ENCODE measurements at regions not wholly inside any gene's neighbourhood (a gene's known extent, or its start where the extent isn't known, plus 50 kb on each side); places are given as distances from the start of the nearest gene placed in this dataset.
"Not testable (repeated sequence)": the region's sequence is repeated elsewhere in the genome, so short reads cannot be mapped to it uniquely, and the experiment has no call there.

DNA sequence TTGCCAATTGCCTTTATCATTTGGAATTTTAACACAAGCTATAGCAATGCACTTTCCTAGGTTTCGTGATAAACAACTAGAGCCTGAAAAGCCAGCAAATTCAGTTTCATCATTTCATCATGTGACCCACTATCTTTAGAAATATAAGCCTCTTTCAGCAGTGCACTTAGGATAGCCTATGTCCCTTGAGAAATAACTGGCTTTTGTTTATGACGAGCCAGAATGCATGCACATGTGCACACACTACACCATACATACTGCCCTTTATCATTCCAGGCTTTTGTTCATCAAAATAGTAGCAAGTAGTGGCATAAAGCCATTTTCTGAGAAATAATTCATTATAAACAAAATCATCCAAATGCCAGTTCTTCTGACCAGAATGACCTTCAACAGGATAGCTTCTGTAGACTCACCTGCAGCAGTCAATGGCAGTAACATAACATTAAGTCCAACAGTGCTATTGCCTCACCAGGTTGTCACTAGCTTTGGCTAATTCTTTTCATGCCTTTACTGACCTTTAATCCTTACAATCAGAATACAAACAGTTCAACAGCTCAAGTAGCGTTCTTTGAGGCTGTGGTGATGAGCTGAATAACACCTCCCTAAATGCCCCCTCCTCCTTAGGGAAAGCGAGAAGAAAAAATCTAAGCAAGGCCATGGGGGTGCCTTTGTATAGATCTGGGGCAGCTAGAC, 132.3 kb upstream of the SMARCA2 start:
- no peak for DNase-seq

DNA sequence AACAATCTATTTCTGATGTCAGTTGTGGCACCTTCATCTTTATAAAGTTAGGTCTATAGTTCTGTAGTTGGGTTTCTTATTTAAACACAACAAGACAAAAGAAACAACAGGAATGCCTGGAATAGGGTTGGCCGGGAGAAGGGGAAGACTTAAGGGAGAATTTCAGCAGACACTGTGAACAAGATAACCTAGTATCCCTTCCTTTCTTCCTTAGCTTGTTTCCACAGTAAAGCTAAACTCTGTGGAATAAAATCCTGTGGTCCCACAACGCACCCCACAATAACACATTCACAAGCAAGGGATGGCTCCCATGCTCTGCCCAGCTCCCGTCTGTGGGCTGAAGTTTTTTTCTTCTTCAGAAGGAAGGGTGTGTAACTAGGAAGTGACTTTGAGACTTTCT, 124.9 kb upstream of the SMARCA2 start:
- no peak for DNase-seq

DNA sequence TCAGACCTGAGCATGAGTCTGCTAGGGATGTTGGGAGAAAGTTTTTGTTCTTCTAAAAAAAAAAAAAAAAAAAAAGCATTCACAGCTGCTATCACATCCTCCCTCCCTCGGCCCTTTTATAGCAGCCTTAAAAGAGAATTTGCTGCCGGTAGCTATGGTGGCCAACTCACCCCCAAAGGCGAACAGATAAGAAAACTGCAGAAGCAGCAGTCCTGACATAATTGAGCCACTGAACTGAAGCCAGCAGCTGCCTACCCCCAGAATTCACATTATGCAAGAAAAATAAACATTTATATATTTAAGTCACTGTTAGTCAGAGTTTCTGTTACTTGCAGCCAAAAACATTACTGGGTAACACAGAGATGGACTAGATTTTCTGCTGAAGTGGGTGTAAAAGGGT, 124.3 kb upstream of the SMARCA2 start:
- DNase-seq: no peak

DNA sequence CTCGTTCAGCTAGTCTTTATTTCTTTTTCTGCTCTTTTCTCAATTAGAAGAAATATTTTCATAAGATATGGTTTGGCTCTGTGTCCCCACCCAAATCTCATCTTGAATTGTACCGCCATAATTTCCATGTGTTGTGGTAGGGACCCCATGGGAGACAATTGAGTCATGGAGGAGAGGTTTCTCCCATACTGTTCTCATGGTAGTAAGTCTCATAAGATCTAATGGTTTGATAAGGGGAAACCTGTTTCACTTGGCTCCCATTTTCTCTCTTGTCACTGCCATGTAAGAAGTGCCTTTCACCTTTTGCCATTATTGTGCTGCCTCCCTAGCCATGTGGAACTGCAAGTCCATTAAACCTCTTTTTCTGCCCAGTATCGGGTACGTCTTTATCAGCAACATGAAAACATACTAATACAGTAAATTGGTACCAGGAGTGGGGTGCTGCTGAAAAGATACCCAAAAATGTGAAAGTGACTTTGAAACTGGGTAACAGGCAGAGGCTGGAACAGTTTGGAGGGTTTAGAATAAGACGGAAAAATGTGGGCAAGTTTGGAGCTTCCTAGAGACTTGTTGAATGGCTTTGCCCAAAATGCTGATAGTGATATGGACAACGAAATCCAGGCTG, 112.0 kb upstream of the SMARCA2 start:
- not testable (repeated sequence) for DNase-seq

DNA sequence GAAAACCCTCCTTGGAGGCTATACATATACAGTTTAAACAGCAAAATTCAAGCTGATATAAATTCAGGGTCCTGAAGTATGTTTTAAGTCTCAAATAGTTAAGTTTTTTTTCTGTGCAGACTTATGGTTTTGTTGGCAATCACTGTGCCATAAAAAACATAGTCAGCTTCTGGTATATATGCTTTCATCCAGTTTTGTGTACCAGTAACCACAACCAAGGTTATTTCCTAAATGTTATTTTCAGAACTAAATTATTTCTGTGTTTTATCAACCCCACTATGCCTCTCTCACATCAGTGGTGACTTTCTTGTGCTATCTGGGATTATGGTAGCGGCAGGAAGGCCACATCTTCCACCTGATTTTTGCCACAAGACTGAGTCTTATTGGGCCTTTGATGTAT, 107.7 kb upstream of the SMARCA2 start:
- no peak for DNase-seq

DNA sequence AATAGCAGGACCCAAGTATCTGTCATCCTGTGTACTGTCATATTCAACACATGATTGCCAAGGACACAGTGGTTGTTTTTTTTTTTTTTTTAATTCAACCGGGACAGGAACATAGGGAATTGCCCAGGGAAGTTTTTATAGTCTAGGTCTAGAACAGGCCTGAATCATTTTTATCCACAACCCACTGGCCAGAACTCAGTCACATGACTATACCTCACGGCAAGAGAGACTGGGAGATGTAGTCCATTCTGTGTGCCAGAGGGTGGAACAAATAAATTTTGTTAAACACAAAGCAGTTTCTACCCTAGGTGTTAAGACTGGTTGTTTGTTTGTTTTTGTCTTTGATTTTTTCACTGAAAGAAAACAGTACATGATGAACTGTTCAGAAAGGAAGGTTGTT, 105.8 kb upstream of the SMARCA2 start:
- peak in 1 of 3 donors; percentile 8 for DNase-seq

DNA sequence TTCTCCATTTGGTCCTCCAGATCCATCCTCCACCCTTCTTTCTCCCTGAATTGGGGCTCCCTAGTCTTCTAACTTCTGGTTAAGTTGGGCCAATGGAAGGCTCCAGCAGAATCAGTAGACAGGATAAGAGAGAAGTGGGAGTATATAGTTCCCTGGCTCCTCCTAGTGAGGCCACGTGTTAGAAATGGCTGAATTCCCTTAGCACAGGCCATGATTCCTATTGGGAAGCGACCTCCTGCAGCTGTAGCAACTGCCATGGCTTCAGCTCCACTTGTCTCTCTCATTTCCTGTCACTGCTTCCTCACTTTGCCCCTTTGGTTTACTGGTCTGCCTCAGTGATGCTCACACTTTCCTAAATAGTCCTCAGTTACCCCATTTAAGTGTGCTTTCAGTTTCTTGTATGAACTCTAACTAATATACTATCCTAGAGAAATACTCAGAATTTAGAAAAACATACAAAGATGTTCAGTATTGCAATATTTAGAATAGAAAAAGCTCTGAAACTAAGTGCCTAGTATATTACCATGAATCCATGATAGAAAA, 104.8 kb upstream of the SMARCA2 start:
- no peak for DNase-seq

DNA sequence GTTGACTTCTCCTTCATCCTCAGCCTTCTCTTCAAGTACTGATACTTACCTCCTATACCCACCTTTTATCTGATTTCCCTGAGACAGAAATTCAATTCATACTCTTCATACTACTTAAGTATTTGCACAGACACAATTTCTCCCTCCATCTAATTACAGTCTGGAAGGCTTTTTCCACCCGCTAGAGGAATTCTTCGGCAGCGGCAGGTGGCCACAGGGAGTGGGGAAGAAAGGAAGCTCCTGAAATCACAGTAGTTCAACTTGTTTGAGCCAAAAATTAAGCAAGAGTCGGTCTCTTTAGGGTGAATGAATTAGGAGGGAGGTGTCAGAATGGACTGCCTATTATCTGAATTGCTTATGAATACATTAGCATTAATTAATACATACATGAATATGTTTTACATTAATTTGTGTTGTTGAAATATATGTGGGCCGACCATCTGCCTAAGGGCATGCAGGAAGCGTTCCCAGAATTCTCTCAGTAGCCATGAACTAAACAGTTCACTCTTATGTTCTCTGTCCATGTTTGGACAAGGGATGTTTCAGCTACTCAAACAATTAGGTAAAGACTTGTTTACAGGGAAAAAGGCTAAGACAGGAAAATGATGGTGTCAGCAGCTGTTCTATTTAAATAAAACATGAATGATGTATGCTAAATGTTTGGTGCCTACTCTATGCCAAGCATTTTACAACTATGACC, 101.4 kb upstream of the SMARCA2 start:
- DNase-seq: no peak

DNA sequence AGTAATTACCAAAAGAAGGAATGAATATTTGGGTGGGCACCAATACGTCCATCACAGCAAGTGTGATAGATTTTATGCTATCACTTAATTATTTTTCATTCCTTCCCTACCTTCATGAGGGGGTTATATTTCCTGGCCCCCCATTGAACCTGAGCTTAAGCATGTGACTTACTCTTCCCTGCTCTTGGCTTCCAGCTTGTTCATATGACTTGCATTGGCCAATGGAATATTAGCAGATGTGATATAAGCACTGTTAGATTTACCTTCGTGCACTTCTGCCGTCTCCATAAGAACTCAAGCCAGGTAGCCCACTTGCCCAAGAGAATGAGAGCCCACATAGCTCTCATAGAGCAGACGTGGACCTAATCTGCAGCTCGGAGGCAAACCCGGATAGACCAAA, 99.1 kb upstream of the SMARCA2 start:
- no peak for DNase-seq

DNA sequence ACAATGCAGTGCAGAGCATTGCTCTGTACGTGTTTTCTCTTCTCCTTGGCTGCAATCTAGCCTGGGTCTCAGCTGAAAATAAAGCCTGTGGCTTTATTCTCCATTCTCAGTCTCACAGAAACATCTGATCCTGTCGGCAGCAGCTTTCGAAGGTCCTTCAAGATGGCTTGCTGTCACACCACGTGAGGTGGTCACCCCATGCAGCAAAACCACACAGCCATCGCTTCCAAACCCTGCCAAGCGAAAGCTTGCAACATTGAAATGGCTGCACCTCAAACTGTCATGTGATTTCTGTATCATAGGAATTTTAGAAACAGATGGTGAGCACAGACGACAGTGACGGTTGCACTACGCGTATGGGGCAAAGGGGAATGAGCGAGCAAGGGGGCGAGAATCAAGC, 98.5 kb upstream of the SMARCA2 start:
- DNase-seq: no peak

DNA sequence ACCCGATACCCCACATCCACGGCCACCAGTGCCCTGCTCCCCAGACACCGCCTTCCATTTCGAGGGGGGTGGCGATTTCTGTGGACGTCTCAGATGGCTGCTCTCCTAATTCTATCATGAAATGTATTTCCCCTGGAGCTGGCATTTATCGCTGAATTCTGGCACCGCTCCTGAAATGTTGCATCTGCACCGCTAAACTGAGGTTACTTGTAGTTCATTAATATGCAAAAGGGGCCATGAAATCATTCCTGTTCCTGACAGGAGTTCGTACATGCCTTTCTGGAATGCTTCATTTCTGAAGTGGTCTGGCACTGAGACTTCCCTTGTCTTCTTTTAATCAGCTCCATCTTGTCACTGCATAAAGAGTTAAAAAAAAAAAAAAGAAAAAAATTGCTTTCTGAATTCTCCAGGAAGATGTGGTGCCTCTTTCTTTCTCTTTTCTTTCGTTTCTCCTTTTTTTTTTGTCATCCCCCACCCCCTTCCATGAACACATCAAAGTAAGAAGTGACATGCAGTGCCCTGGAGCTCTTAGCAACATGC, 97.7 kb upstream of the SMARCA2 start:
- DNase-seq: no peak

DNA sequence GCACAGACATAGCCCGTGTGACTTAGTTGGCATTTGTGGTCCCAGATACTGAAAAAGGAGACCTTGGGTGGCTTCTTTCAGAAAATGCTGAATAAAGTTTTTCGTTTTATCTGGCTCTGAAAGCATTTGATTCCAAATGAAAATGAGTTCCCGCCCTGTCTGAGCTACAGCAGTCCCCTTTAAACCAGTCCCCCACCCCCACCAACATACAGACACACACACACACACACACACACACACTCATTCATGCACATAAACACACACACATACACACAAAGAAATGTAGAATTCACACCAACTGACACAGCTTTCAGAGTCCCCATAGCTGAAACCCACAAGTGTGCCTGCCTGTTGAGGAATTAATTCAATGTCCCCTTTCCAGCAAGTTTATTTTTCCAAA, 97.0 kb upstream of the SMARCA2 start:
- DNase-seq: no peak

DNA sequence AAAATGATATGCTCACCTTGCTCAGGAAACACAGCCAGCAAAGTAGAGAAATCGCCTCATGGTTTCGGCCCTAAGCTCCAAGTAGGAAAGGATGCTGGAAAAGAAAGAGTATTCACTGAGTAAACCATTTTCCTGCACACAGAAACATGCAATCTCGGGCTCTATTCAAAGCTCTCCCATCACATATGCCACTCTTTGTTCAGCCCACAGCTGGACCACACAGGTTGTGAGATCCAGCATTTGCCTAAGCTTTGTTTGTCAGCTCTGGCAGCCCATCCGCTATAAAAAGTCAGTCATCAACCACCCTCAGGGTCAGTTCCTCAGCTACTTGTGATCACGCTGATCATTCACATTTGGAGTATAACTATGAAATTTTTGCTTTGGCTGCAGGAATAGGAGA, 96.5 kb upstream of the SMARCA2 start:
- DNase-seq: no peak

DNA sequence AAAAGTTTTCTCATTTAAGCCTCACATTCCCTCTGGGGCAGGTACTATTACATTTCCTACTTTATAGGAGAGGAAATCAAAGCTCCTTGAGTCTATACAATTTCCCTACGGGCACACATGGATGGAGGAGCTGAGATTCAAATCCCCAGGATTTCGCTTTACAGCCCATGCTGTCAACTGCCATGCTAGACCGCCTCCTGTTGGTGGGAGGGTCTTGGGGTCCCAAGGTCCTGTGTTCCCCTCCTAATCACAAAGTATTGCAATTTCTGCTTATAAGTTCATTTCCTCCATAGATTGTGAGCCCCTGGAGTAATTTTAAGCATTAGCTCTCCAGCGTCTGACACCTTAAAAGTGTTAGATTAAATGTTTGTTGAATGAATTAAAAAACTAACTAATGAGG, 95.9 kb upstream of the SMARCA2 start:
- DNase-seq: no peak

DNA sequence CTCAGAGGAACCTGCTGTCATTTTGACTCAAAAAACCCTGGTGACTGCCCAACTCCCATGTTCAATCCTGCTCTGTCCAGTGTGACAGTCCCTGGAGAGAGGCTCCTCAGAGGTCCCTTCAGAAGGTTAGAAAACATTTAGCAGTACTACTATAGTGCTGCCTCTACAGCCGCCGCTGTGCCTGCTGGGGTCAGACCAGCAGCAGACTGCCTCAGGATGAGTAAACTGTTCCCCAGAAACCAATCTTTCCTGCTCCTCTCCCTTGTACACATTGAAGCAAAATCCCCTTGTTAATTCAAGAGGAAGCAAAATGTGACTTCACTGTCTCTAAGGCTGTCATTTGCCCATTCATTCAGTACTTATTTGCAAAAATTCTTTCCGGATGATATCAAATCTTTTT, 94.8 kb upstream of the SMARCA2 start:
- DNase-seq: no peak

DNA sequence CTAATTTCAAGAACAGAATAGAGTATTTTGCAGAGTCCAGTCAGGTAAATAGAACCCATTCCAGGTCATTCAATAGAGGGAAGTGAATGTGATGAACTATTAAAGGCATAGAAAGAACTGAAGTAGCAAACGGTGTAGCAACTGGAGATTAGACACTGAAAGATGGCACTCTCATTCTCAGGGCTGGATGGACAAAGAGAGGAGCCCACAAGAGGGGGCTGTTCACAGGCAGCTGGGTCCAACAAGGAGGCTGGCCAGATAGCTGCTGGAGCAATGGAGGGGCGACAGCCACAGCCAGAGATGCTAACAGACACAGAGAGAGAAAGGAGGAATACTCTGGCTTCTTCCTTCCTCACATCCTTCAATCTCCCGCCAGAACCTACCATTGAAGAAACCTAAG, 93.1 kb upstream of the SMARCA2 start:
- DNase-seq: no peak

DNA sequence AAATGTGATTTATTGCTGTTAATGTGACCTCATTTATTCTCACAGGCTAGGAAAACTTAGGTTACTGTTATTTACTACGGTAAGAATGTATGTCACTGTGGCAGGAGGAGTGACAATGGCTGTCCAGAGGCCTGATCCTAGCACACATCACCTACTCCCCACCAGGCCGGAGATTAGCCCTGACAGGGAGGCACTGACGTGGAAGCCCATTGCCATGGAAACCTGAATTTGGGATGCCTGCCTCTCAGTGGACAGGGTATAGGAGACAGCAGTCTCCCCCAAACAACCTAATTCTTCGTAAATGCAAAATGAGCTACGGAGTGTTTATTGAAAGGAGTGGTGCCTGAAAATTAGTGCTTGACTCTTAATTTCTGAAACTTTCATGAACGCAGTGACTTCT, 87.6 kb upstream of the SMARCA2 start:
- no peak for DNase-seq

DNA sequence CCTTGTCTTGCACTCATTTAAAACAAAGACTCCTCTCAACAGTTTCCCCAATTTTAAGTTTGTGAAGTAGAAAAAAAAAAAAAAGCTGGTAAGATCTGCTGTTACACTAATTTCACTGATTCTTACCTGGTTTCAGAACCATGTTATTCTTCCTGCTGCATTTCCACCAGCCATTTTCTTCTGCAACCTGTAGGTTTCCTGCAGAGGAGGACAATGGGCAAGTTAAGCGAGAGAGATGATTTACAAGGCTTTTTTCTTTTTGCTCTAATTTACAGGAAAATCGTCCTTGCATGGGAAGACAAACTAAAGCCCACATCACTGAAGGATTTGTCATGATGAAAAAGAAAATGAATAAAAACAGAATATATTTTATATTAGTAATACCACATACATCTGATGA, 86.0 kb upstream of the SMARCA2 start:
- no peak for DNase-seq

DNA sequence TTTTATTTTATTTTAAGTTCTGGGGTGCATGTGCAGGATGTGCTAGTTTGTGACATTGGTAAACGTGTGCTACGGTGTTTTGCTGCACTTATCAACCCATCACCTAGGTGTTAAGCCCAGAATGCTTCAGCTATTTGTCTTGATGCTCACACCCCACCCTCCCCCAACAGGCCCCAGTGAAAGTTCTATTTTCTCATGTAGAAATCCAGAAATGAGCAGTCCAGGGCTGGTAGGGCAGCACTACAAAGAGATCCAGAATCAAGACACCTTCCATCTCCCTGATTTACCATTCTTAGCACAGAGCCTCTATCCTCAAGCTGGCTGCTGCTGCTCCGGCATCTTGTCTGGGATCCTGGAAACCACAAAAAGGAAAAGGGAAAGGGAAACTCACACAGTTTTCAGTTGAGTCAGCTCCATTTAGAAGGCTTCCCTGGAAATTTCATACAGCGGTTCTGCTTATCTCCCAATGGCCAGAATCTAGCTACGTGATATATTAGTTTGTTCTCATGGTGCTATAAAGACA, 85.4 kb upstream of the SMARCA2 start:
- DNase-seq: no peak

DNA sequence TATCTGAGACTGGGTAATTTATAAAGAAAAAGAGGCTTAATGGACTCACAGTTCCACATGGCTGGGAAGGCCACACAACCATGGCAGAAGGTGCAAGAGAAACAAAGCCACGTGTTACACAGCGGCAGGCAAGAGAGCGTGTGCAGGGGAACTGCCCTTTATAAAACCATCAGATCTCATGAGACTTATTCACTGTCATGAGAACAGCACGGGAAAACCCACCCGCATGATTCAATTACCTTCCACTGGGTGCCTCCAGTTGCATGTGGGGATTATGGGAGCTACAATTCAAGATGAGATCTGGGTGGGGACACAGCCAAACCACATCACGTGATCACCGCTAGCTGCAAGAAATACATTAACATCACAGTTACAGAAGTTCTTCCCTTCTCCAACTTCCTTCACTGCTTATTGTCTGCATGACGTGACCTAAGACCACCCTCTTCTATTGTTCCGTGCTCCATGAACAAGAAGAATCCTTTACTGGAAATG, 84.9 kb upstream of the SMARCA2 start:
- DNase-seq: peak; percentile 10 to 42 (median 37)

DNA sequence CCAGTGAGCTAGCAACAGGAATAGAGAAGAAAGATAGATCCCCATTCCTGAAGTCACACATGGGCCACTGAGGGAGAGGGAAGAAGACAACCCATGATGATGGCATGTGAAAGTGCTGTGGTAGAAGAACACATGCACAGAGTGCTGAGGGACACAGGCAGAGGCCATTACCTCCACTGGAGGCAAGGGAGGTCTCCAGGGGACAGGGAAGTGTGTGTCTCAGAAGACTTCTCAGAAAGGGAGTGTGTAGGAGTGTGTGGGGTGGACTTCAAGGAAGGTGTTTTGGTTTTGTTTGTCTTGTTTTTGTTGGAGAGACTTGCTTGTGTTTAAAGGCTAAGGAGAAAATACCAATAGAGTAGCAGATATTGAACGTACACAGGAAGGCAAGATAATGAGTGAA, 77.0 kb upstream of the SMARCA2 start:
- DNase-seq: no peak

DNA sequence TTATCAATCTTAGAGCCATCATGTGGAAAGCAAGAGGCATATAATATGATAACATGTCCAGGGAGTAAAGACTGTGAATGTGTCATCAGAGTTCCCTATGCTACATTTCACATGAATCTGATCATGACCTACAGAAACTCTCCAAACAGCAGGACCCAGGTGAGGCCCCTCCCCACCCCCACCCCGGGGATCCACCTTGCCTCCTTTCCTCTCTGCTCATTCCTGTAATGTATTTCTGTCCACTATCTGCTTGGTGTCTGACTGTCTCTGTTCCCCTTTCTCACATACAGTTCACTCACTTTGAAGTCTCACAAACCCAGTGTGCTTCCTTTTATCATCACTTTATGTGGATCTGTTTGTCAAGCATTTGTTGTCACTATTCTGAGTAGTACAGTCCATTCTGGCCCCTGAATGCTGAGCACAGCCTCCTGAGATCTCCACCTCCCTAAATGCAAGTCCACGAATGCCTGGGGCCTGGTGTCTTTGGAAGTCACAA, 76.4 kb upstream of the SMARCA2 start:
- DNase-seq: no peak

DNA sequence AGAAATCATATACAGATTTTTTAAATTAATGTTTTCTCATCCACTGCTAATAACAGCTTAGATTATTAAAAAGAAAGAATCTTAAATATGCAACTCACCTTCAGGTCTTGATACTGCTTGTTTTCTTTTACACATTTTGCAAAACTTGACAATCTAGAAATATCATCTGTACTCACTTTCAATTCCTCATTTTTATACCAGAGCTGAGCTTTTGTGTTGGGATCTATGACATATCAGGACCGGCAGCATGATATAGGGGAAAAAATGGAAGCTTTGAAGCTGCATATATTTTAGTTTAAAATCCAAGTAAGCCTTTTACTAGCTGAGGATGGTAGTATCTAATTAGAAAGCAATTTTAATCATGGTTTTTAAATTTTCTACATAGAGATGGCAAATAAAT, 75.7 kb upstream of the SMARCA2 start:
- DNase-seq: no peak

Data from suppressor macrophage treated with lipopolysaccharide for 1 hour (primary cell).